D721Med (cell line): ENCODE measurements at regions not wholly inside any gene's neighbourhood (a gene's known extent, or its start where the extent isn't known, plus 50 kb on each side); places are given as distances from the start of the nearest gene placed in this dataset.

Experiments
- DNase-seq: peaks from one replicate; pipeline ENCODE4 v3.0.0; 2011; ENCODE audit warnings: low spot score; ENCODE audit not compliant: insufficient read length
- FAIRE-seq: peaks from 2 replicates; lab custom pipeline; 2011; peaks lifted over from hg19 to GRCh38; lab: Jason Lieb, UNC
- TF ChIP-seq, protein P1 (sequence below): IDR thresholded peaks from 2 replicates; pipeline ENCODE4 v1.5.1; 2012; ENCODE audit warnings: mild to moderate bottlenecking, control low read depth; ENCODE audit not compliant: insufficient read depth; ENCODE audit errors: missing control alignments

DNA sequence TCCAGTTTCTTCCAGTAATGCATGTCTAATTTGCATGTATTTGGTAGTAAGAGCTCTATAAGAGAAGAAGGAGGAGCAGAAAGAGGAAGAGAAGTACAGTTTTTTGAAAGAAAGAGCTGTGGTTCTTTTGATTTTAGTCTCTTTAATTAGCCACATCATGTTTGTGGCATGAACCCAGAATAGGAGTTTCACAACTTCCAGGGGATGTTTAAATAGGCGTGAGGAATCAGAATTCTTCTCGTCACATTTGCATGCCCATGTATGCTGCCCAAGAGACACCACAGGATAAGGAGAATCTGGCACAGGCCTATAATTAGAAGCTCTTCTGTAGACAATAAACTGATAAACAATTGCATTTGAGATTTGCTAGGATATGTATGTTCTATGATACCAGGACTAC lies 78.7 kb downstream of the GAS1 start:
- TF ChIP-seq, protein P1, sequence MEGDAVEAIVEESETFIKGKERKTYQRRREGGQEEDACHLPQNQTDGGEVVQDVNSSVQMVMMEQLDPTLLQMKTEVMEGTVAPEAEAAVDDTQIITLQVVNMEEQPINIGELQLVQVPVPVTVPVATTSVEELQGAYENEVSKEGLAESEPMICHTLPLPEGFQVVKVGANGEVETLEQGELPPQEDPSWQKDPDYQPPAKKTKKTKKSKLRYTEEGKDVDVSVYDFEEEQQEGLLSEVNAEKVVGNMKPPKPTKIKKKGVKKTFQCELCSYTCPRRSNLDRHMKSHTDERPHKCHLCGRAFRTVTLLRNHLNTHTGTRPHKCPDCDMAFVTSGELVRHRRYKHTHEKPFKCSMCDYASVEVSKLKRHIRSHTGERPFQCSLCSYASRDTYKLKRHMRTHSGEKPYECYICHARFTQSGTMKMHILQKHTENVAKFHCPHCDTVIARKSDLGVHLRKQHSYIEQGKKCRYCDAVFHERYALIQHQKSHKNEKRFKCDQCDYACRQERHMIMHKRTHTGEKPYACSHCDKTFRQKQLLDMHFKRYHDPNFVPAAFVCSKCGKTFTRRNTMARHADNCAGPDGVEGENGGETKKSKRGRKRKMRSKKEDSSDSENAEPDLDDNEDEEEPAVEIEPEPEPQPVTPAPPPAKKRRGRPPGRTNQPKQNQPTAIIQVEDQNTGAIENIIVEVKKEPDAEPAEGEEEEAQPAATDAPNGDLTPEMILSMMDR = no peak
- FAIRE-seq (no peak), DNase-seq (no peak)

DNA sequence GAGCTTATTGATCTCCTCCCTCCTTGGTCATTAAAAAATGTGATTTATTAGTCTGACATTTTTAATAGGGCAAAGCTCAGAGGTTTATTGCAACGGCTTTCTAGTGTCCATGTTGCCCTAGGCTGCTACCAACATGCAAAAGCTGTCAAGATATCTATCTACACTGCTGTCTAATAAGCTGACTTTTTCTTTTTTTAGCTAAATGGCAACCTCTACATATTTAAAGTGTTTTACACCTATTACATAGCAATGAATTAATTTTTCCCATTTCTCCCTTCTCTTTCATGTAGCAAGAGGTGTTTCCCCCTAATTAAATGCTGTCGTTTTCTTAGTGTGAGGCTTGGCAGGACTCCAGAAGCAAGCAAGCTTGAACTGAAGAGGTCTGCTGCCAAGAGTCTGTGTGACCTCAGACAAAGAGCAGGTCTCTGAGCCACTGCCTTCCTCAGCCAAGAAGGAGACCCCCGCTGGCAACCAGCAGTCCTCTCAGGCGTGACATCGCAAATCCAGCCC lies 79.4 kb downstream of the GAS1 start:
- no peak for FAIRE-seq

DNA sequence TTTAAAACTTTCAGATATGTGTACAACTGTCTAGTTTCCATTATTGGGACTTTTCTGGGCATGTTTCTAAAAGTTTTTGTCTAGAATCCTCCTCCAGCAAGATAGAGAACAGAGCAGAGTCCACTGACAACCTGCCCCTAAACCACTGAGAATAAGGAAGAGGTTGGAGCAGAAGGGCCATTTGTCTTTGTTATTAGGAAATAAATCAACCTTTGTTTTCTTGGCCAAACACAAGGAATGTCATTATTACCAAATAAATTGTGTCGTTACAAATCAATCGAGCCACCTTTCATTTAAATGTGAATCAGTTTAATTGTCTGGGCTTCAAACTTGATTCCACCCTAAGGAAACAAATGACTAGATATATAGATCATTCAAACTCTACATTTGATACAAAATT lies 81.4 kb downstream of the GAS1 start:
- FAIRE-seq = no peak
- DNase-seq = no peak
- TF ChIP-seq, protein P1 = no peak

More for the DNA sequence above, 79.4 kb downstream of the GAS1 start:
- TF ChIP-seq, protein P1 = no peak
- no peak for DNase-seq

DNA sequence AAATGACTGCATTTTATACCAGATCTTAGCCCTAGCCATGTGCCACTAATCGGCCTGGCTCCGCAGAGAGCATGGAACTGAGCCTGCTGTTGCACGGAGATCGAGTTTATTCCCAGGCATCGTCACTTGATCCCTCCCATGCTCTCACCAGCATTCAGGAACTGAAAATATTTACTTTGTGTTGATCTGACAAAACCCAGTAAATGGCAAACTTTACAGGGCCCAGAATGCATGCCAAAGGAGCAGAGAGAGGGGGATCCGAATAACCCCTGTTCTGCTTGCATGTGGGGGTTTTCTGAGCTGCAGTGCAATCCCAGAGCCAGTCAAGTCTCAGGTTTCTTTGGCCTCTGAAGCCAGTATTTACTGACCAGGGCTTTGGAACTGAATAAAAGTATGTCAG lies 87.3 kb downstream of the GAS1 start:
- FAIRE-seq (no peak), DNase-seq (no peak)
- TF ChIP-seq, protein P1 = no peak

DNA sequence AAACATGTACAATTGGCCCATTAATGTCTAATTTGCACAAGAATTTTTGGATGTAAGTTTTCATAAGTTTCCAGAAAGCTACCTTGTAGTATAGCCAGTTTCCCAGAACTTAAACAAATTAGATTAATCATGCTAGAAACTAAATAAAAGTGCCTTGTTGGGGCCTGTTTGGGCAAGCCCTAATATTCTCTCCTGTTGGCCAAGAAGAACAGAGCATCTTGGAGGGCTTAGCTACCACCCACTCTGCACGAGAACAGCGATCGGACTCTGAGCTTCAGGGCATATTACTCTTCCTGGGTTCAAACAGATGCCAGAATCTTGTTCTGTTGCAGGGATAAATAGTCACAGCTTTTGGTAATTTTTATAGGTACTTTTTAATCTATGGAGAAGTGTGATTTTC lies 88.2 kb downstream of the GAS1 start:
- TF ChIP-seq, protein P1 = no peak
- DNase-seq = no peak
- FAIRE-seq = no peak

DNA sequence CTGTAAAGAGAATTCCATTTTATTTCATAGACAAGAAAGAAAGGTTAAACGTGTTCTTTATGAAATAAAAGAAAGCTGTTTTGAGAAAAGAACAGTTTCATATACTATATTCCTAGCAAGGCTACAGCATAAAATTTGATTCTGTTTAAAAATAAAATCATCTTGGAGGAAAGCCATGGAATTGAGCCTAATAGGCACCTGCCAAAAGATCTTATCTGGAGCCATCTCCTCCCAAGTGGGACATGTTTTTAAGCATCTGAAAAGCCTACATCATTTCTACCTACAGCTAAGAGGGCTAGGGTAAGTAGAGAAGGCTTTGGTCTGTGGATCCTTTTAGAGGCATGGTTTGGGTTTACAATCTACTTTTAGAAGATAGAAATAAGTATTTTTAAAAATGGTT lies 89.3 kb downstream of the GAS1 start:
- FAIRE-seq (no peak), DNase-seq (no peak)
- TF ChIP-seq, protein P1 = no peak

DNA sequence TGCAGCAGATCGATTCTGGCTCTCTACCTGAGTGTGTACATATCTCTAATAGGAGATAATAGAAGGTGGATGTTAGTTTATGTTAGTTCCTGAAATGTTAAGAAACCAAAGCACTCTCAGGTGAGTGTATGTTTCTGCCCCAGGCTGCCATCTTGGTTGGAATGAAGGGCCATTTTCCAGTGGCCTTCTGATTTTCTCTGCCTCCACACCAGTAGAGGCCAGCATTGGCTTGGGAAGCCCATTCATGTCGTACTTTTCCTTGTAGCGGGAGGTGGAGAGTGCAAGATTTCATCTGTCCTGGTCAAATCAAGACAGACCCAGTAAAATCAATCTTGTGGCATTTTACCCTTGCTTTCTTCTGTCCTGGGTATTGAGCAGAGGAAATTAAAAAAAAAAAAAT lies 91.0 kb downstream of the GAS1 start:
- TF ChIP-seq, protein P1 = no peak
- DNase-seq = no peak
- FAIRE-seq = no peak
